ENCODE measurements at regions not wholly inside any gene's neighbourhood (a gene's known extent, or its start where the extent isn't known, plus 50 kb on each side); places are given as distances from the start of the nearest gene placed in this dataset.

GRCh38 chr2:38125842-38126241 lies 49.9 kb upstream of the CYP1B1 start:
- no peak for TF ChIP-seq EZH2phosphoT487 (IDR thresholded peaks at IDR 0.05; ENCODE audit: borderline replicate concordance)
- TF ChIP-seq, protein P1, sequence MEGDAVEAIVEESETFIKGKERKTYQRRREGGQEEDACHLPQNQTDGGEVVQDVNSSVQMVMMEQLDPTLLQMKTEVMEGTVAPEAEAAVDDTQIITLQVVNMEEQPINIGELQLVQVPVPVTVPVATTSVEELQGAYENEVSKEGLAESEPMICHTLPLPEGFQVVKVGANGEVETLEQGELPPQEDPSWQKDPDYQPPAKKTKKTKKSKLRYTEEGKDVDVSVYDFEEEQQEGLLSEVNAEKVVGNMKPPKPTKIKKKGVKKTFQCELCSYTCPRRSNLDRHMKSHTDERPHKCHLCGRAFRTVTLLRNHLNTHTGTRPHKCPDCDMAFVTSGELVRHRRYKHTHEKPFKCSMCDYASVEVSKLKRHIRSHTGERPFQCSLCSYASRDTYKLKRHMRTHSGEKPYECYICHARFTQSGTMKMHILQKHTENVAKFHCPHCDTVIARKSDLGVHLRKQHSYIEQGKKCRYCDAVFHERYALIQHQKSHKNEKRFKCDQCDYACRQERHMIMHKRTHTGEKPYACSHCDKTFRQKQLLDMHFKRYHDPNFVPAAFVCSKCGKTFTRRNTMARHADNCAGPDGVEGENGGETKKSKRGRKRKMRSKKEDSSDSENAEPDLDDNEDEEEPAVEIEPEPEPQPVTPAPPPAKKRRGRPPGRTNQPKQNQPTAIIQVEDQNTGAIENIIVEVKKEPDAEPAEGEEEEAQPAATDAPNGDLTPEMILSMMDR (conservative IDR thresholded peaks at IDR 0.05; ENCODE audit: low read length) = no peak
- Histone ChIP-seq H3K4me2 (ENCODE audit: low read depth, low read length, poor library complexity, severe bottlenecking) (no peak overlapping the region), H3K9ac (ENCODE audit: low read depth, low read length, poor library complexity, severe bottlenecking) (no peak overlapping the region), H3K9me3 (ENCODE audit: insufficient read depth, low read depth, low read length) (peaks cover 5% of the 10 kb centered on the region; the same call in 1 of the 2 replicates), H3K4me1 (ENCODE audit: insufficient read depth, low read length, poor library complexity, severe bottlenecking) (no peaks in the 10 kb centered on the region), H3K9me2 (replicated peaks; ENCODE audit: low read depth, low read length) (no peaks in the 10 kb centered on the region), H3K36me3 (ENCODE audit: insufficient read depth, low read length) (no peaks in the 10 kb centered on the region), H4K20me1 (ENCODE audit: insufficient read depth, low read length, poor library complexity, severe bottlenecking) (no peaks in the 10 kb centered on the region), H3K4me3 (ENCODE audit: low read length, poor library complexity, severe bottlenecking) (no peak overlapping the region), H2AFZ (ENCODE audit: low read length) (no peak overlapping the region), H3F3A (ENCODE audit: low read depth) (no peaks in the 10 kb centered on the region), H3K79me2 (ENCODE audit: insufficient read depth, low read length) (no peaks in the 10 kb centered on the region), H3K27me3 (ENCODE audit: insufficient read depth, low read length, poor library complexity, severe bottlenecking) (no peaks in the 10 kb centered on the region)

Data from Loucy (cell line).